ENCODE measurements at regions not wholly inside any gene's neighbourhood (a gene's known extent, or its start where the extent isn't known, plus 50 kb on each side); places are given as distances from the start of the nearest gene placed in this dataset.

DNA sequence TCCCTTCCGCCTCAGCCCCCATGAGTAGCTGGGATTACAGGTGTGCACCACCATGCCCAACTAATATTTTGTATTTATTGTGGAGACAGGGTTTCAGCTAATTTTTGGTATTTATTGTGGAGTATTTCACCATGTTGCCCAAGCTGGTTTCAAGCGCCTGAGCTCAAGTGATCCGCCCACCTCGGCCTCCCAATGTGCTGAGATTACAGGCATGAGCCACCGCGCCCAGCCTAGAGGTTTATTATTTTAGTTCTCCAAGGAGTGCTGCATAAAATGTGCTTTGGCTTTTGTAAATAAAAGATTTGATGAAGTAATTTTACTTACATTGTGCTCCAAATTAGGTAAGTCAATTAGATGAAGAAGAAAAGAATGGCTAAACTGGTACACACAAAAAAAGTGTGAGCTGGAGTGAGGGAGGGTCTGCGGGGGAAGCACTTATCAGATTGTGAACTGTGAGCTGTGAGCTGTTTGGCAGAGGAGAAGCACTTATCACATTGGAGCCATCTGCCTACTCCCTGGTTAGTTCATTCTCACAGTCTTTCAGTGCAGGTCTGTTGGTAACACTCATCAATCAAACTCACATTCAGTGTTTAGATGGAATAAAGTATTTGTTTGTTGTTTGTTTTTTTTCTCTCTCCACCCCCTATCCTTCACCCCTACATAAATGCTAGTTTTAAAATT, 398.0 kb downstream of the EPHA7 start:
- TF ChIP-seq CTCF (IDR thresholded peaks at IDR 0.05; ENCODE audit: low read depth, low read length, missing control alignments), result no peak
- H3K27ac ChIP-seq, result no peak overlapping the region
- H3K4me3 ChIP-seq (ENCODE audit: low read depth, low read length), result no peak overlapping the region
- no peak for DNase-seq
- H3K27me3 ChIP-seq (replicated peaks), result no peaks in the 10 kb centered on the region
- in situ Hi-C loops (cut with HindIII; ENCODE audit: low pct_ligation_motif_present, low sequenced_read_pairs), result no loop called here
- no peaks in the 10 kb centered on the region for H3K36me3 ChIP-seq (replicated peaks)

DNA sequence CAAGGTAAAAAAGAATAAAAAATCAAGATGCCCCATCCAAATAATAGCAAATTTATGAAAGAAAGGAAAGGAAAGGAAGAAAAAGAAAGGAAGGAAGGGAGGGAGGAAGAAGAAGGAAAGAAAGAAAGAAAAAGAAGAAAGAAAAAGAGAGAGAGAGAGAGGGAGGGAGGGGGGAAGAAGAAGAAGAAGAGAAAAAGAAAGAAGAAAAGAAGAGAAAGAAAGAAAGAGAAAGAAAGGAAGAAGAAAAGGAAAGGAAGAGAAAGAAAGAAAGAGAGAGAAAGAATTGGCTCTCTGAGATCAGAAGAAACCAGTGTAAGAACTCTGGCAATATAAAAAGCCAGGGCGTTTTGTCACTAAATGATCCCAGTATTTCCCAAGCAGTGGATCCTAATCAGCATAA, 401.7 kb downstream of the EPHA7 start:
- in situ Hi-C loops (cut with HindIII; ENCODE audit: low pct_ligation_motif_present, low sequenced_read_pairs), result no loop called here
- no peak overlapping the region for H3K4me3 ChIP-seq (ENCODE audit: low read depth, low read length)
- no peak for DNase-seq
- no peaks in the 10 kb centered on the region for H3K36me3 ChIP-seq (replicated peaks)
- H3K27ac ChIP-seq, result no peak overlapping the region
- no peaks in the 10 kb centered on the region for H3K27me3 ChIP-seq (replicated peaks)
- TF ChIP-seq CTCF (IDR thresholded peaks at IDR 0.05; ENCODE audit: low read depth, low read length, missing control alignments), result no peak

DNA sequence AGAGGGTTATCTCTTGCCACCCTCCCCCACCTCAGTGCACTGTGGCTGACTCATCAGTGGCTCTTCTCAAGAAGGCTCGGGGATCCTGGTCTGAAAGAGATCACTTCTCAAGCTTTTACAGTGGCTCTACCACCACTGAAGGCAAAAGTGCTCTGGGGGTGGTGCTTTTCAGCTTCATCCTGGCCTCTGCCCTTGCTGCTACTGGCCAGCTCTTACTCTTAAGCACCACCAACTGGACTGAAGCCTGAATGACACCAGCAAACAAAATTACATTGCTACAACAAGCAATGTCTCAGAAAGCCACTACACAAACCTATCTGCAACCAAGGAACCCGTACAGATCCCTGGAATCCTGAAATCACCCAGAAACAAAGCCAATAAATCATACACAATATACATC, 402.1 kb downstream of the EPHA7 start:
- Histone ChIP-seq H3K27me3 (replicated peaks) (no peaks in the 10 kb centered on the region), H3K4me3 (ENCODE audit: low read depth, low read length) (no peak overlapping the region), H3K27ac (no peak overlapping the region), H3K36me3 (replicated peaks) (no peaks in the 10 kb centered on the region)
- in situ Hi-C loops (cut with HindIII; ENCODE audit: low pct_ligation_motif_present, low sequenced_read_pairs), result no loop called here
- peak; percentile 53 for TF ChIP-seq CTCF (IDR thresholded peaks at IDR 0.05; ENCODE audit: low read depth, low read length, missing control alignments)
- DNase-seq, result no peak

- no peak for TF ChIP-seq CTCF (IDR thresholded peaks at IDR 0.05; ENCODE audit: low read depth, low read length, missing control alignments)
- H3K27ac ChIP-seq, result no peak overlapping the region
- in situ Hi-C loops (cut with HindIII; ENCODE audit: low pct_ligation_motif_present, low sequenced_read_pairs), result no loop called here
- no peak for DNase-seq
- no peaks in the 10 kb centered on the region for H3K36me3 ChIP-seq (replicated peaks)
- no peak overlapping the region for H3K4me3 ChIP-seq (ENCODE audit: low read depth, low read length)
- H3K27me3 ChIP-seq (replicated peaks), result no peaks in the 10 kb centered on the region
Observed at GRCh38 chr6:93013054-93013453, 406.3 kb downstream of the EPHA7 start.

GRCh38 chr6:93008375-93008774, 411.0 kb downstream of the EPHA7 start:
- no peak overlapping the region for H3K27ac ChIP-seq
- TF ChIP-seq CTCF (IDR thresholded peaks at IDR 0.05; ENCODE audit: low read depth, low read length, missing control alignments), result no peak
- H3K27me3 ChIP-seq (replicated peaks), result no peaks in the 10 kb centered on the region
- in situ Hi-C loops (cut with HindIII; ENCODE audit: low pct_ligation_motif_present, low sequenced_read_pairs), result no loop called here
- DNase-seq, result no peak
- H3K4me3 ChIP-seq (ENCODE audit: low read depth, low read length), result no peak overlapping the region
- no peaks in the 10 kb centered on the region for H3K36me3 ChIP-seq (replicated peaks)

- TF ChIP-seq CTCF (IDR thresholded peaks at IDR 0.05; ENCODE audit: low read depth, low read length, missing control alignments), result no peak
- Histone ChIP-seq H3K27me3 (replicated peaks) (no peaks in the 10 kb centered on the region), H3K4me3 (ENCODE audit: low read depth, low read length) (no peak overlapping the region), H3K27ac (no peak overlapping the region), H3K36me3 (replicated peaks) (no peaks in the 10 kb centered on the region)
- in situ Hi-C loops (cut with HindIII; ENCODE audit: low pct_ligation_motif_present, low sequenced_read_pairs), result no loop called here
- DNase-seq, result peak; percentile 1
Observed at GRCh38 chr6:92989656-92990055, 429.7 kb downstream of the EPHA7 start.

All from brain microvascular endothelial cell (primary cell).